Stimulated activated CD4-positive, alpha-beta T cell treated with anti-CD3 and anti-CD28 coated beads, Interleukin-4, amount 100 ng/mL, for 4 hours (primary cell): ENCODE measurements at regions not wholly inside any gene's neighbourhood (a gene's known extent, or its start where the extent isn't known, plus 50 kb on each side); places are given as distances from the start of the nearest gene placed in this dataset.
"Not testable (repeated sequence)": the region's sequence is repeated elsewhere in the genome, so short reads cannot be mapped to it uniquely, and the experiment has no call there.

Experiments used
- DNase-seq, 2 experiments: peaks; one replicate each; pipeline ENCODE4 v3.0.0-alpha.2; 2020

DNA sequence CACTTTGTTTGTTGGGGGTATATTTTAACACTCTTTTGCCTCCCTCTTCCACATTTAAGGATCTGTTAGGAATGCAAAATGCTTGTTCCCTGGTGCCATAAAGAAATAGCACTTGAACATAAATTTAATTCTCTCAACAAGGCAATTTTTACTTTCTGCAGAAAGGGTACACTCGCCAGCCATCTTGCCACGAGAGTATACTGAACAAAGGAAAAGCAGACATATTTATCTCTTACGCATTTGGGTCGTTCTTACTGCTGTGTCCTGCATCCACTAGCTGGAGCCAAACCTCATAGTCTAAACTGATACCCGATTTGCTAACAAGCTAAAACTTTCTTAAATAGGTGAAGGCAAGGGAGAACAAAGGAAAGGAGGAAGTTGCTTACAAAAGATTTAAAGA lies 129.5 kb downstream of the B3GNT2 start:
- DNase-seq: no peak

DNA sequence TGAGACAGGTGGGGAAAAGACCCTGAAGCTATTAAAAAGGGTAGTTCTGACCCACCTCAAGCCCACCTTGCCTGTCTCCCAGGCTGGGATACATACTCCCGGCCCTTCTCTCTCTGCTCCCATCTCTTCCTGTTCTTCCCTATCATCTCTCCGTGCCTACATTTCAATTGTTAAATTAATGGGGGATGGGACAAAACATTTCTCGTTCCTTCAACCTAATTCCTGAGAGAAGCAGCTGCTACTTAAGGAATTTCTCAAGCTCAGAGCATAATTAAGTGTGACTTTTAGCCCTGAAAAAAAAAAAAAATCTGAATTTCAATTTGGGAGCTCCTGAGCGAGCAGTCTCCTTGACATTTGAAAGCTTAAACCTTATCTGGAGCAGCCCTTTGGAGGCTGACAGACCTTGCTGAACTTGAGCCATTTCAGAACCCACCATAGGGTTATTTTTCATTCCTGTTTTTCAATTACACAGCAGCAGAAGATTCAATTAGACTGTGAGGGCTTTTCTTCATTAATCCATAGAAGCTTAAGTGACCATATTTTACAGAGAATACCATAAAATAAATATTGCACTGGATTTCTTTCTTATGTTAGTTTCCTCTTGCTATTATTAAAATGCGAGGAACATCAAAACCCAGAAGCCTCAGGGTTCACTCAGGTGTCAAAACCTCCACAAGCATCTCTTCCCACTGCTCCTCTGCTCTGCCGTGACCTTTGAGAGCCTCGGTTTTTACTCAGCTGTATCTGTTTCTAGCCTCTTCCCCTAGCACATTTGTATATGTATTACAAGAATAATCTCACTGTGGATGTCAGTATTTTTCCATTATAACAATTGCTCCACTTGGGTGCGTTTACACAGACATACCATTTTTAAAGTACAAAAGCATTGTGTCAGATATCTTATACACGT lies 125.7 kb downstream of the B3GNT2 start:
- no peak for DNase-seq

GRCh38 chr2:62320657-62321357 lies 124.9 kb downstream of the B3GNT2 start:
- no peak for DNase-seq

DNA sequence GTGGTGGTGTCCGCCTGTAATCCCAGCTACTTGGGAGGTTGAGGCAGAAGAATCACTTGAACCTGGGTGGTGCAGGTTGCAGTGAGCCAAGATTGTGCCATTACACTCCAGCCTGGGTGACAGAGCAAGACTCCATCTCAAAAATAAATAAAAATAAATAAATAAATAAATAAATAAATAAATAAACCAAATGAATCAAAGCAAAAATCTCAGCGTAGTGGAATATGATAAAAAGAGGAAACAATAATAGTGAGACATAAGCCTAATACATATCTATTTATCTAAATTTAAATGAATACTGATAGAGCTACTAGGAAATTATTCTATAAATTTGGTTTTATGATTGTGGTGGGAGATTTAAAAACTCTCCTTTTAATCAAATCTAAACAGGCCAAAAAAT lies 124.2 kb downstream of the B3GNT2 start:
- DNase-seq: not testable (repeated sequence)

DNA sequence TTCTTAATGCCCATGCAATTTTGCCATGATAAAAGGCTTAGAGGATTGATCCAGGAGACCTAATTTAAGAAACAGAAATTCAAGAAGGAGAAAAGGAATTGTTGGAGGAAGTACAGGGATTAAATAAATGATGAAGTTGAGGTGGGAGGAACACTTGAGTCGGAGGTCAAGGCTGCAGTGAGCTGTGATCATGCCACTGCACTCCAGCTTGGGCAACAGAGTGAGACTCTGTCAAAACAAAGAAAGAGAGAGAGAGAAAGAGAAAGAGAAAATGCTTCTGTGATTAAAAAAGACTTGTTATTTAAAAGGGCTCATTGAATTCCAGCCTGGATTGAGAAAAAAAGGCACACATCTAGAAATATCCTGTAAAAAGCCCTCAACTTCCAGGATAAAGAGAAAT lies 123.2 kb downstream of the B3GNT2 start:
- DNase-seq: no peak

- DNase-seq: no peak
Measured at GRCh38 chr2:62315476-62315875, 119.6 kb downstream of the B3GNT2 start.

DNA sequence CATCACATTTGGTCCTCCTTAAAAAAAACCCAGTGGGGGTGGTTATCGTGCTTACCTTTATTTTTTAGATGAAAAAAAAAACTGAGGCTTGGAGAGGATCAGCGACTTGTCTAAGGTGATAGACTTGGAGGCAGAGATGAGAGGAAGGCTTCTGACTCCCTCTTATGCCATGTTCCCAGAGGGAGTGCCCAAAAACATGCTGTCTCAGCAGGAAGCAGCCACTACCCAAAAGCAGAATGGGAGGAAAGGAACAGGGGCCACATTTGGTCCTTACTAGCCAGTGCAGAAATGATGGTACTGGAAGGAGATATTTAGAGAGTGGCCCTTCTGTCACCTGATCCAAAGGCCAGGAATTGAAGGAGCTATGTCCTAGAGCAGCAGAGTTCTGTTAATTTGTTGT lies 118.4 kb downstream of the B3GNT2 start:
- DNase-seq: no peak

DNA sequence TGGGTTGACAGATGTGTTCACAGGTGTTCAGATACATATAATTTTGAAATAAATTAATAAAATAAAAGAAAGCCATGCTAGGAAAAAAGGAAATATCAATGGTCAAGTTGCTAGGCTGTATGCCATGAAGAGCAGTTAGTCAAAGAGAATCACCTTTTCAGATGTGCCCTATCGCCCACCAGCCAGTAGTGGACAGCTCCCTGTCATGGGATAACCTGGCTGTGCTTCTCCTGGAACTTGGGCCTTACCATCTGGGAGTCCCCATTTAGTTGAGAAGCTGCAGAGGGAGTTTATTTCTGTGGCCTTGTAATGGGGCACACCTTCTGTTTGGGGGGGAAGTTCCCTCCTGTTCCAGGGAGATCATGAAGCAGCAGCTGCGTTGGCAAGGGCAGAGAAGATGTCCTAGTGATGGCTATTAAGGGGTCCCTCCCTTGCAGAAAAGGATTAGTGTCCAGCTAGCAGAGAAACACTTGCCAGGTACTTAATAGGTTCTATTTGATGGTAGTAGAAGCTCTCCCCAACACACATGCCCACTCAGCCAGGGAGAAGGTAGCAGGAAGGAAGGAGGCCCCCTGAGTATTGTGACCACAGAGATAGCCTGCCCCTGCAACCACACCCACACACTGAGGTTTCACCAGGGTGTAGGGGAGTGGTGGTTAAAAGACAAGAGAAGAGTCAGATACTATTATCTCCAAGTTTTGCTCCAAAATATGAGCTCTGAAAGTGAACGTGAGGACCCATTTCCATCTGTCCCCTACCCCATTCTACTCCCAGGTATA lies 117.7 kb downstream of the B3GNT2 start:
- no peak for DNase-seq

DNA sequence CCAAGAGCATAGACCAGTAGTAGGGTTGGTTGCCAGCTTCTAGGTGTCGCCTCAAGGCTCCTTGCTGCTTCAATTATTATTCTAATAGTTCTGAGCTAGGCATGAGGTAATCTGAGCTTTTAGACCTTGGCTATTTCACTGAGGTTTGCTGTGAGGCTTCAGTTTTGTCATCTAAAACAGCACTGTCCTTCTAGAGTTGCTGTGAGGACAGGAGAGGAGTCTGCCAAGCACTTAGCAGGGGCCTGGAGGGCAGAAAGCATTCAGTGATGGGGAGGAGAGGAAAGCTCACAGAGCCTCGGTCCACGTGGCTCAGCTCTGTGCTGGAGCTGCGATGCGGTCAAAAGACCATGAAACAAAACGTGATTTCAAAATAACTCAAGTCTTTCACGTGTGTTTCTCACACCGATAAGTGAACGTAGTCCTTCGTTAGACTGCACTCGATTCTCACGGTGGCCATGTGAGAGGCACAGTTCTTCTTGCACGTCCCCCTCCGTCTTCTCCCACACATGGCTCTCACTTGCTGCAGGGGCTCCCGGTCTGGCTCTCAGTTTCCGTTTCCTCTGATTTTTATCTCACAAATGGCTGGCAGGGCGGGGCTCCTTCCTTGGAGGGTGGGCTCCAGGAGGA lies 113.7 kb downstream of the B3GNT2 start:
- peak in 1 of 2 experiments; percentile 27 for DNase-seq

- DNase-seq: no peak
Measured at GRCh38 chr2:62309081-62309464, 113.2 kb downstream of the B3GNT2 start.

GRCh38 chr2:62307469-62308389 lies 111.8 kb downstream of the B3GNT2 start:
- no peak for DNase-seq

DNA sequence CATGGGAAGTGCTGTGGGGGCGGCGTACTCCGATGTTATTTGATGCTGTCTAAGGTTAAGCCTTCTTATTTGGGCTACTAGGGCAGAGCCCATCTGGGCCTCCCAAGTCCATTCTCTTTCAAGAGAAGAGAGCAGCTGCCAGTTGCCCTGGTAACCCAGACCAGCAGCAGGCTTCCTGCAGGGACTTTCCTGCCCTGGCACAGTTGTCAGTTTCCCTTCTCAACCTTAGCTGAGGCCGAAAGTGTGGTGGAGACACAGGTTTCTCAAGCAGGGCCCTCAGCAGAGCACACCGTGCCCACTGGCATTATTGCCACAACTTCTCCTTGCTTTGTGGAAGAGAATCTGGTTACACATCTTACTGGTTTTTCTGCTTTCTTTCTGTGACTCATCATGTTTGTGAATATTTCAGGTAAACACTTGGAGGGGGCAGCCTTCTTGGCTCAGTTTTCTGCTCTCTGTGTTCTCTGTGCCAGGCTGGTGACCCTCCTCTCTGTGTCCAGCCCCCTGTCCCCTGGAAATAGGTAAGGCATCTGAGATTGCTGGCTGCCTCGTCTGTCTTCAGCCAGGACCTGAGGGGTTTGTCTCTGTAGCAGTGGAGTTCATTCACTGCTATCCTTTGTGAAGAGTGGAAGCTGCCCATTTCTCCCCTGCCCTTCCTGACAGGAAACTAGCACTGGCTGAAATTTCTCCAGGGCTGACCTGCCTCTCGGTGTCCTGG lies 111.0 kb downstream of the B3GNT2 start:
- DNase-seq: peak in 1 of 2 experiments; percentile 17

DNA sequence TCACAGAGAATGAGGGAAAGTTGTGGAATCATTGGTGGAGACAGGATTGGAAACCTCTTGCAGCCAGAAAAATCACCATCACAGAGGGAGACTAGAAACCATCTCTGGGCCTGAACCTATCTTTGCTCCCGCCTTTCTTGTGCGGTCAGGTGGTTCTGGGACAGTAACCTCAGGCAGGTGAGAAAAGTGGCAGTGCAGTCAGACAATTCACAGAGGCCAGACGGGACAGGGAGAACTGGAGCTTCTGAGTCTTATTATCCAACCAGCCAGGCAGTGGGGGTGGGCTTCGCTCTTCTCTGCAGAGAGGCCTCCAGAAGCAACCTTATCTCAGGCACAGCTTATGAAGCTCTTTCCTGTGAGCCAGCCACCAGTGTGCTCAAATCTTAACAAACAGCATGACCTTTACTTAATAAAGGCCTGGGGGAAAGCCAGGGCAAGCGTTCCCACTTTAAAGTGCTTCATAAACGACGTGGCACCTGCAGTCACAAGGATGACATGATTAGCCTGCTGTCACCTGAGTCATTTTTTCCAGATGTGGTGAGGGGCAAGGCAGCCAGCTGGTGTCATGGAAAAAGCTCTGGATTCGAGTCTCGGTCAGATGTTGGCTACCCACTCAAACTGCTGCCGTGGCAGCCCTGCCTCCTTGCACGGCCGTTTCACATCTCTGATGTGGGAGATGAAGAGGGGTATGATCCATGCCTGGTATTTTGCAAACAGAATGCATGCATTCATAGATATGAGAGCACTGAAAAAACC lies 109.7 kb downstream of the B3GNT2 start:
- peak; percentile 43 to 78 for DNase-seq

- peak in 1 of 2 experiments; percentile 27 for DNase-seq
Measured at GRCh38 chr2:62304429-62305417, 108.8 kb downstream of the B3GNT2 start.

GRCh38 chr2:62303788-62304187 lies 107.9 kb downstream of the B3GNT2 start:
- DNase-seq: no peak

GRCh38 chr2:62302631-62303435 lies 106.9 kb downstream of the B3GNT2 start:
- no peak for DNase-seq

DNA sequence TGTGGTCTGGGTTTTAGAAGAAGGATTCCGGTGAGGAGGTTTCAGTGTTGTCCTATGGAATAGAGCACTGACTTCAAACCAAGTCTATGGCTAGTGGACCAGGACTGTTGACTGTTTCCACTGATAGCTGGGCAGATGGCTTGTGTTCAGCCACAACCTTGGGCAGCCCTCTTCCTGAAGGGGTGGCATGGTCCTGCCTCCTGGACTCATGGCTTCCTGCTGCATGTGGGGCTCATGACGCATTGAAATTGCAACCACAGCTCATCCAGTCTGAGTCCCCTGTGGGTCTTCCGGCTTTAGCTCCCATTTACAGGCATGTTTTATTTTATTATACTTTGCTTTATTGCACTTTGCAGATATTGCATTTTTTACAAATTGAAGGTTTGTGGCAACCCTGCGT lies 105.0 kb downstream of the B3GNT2 start:
- no peak for DNase-seq

DNA sequence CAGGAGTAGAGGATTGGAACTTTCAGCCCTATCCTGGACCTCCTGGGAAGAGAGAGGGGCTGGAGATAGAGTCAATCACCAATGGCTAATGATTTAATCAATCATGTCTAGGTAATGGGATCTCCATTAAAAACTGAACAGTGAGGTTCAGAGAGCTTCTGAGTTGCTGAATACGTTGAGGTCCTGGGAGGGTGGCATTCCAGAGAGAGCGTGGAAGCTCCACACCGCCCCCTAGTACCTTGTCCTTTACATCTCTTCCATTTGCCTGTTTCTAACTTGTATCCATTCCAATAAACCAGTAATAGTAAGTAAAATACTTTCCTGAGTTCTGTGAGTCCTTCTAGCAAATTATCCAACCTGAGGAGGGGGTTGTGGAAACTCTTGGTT lies 101.7 kb downstream of the B3GNT2 start:
- no peak for DNase-seq
